BLaER1 treated with 17β-estradiol and CSF1 and Interleukin-3, amounts not matched to agents 10 nM and 100 nM (cell line): ENCODE measurements at regions not wholly inside any gene's neighbourhood (a gene's known extent, or its start where the extent isn't known, plus 50 kb on each side); places are given as distances from the start of the nearest gene placed in this dataset.

Experiments
- H3K27ac ChIP-seq, 11 experiments: shearing (Covaris generic); formaldehyde crosslinking; 2 replicates each; pipeline ENCODE4 v1.8.1; 2022
- H3K27me3 ChIP-seq, 11 experiments: shearing (Covaris generic); formaldehyde crosslinking; 2 replicates each; pipeline ENCODE4 v1.8.1; 2022
- H3K36me3 ChIP-seq, 11 experiments: shearing (Covaris generic); formaldehyde crosslinking; 2 replicates each; pipeline ENCODE4 v1.8.1; 2022
- H3K4me1 ChIP-seq, 10 experiments: shearing (Covaris generic); formaldehyde crosslinking; 2 replicates each; pipeline ENCODE4 v1.8.1; 2022
- H3K4me2 ChIP-seq, 11 experiments: shearing (Covaris generic); formaldehyde crosslinking; 2 replicates each; pipeline ENCODE4 v1.8.1; 2022
- H3K4me3 ChIP-seq, 10 experiments: shearing (Covaris generic); formaldehyde crosslinking; 2 replicates each; pipeline ENCODE4 v1.8.1; 2022
- H3K9ac ChIP-seq, 11 experiments: shearing (Covaris generic); formaldehyde crosslinking; 2 replicates each; pipeline ENCODE4 v1.8.1; 2022
- H3K9me3 ChIP-seq, 11 experiments: shearing (Covaris generic); formaldehyde crosslinking; replicated peaks in 1 of 11; 2 replicates each; pipeline ENCODE4 v1.8.1; 2022
- H4K20me1 ChIP-seq, 11 experiments: shearing (Covaris generic); formaldehyde crosslinking; 2 replicates each; pipeline ENCODE4 v1.8.1; 2022
- Cebpa-rat ChIP-seq, 11 experiments: shearing (Covaris generic); IDR thresholded peaks; 2 replicates each; pipeline ENCODE4 v1.8.1; 2022

DNA sequence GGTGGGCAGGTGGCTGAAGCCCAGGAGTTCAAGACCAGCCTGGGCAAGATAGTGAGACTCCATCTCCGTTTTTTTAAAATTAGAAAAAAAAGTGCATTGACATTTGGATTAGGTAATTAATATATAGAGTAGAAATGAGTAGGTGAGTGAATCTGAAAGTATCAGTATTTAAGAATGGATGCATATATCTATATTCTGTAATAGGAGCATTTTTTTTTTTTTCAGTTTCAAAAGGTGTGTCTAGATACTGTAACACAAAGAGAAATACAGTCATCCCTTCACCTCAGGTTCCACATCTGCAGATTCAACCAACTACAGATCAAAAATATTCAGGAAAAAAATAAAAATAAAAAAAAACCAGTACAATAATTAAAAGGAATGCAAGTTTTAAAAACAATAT lies 50.8 kb downstream of the RBM27 start:
- Histone ChIP-seq H3K36me3 (peaks cover 80 to 93% (median 88%) of the 10 kb centered on the region in 11 experiments), H3K9me3 (no peaks in the 10 kb centered on the region), H3K4me1 (peaks cover 0 to 9% (median 0%) of the 10 kb centered on the region in 10 experiments; a peak in 1 of 20 replicates), H3K9ac (no peak overlapping the region), H3K4me2 (no peak overlapping the region), H3K4me3 (no peak overlapping the region), H3K27me3 (no peaks in the 10 kb centered on the region), H4K20me1 (peaks cover 7 to 45% (median 22%) of the 10 kb centered on the region in 11 experiments; a peak in 16 of 22 replicates), H3K27ac (no peak overlapping the region)
- no peak for TF ChIP-seq Cebpa-rat (IDR thresholded peaks at IDR 0.05)

DNA sequence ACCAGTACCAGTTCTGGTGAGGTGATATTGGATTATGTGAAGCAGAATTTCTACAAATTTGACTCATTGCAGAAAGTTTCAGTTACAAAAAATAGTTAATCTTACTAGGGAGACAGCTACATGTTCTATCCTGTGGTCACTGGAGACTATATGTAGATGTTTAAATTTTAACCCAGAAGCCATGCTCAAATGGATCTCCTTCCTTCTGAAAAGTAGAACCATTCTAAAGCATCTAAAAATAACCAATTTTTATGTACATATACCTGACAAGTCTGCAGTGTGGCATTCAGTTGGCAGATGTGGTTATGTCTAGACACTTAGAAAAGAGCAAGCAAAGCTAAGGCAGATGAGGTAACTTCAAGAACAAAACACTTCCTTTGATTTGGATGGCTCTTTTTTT lies 65.5 kb upstream of the POU4F3 start:
- Histone ChIP-seq H3K4me2 (no peak overlapping the region), H3K27me3 (no peaks in the 10 kb centered on the region), H3K4me1 (no peaks in the 10 kb centered on the region), H4K20me1 (peaks cover 0 to 11% (median 5%) of the 10 kb centered on the region in 11 experiments; a peak in 6 of 22 replicates), H3K9ac (no peak overlapping the region), H3K36me3 (peaks cover 91 to 100% (median 99%) of the 10 kb centered on the region in 11 experiments), H3K27ac (no peak overlapping the region), H3K9me3 (no peaks in the 10 kb centered on the region), H3K4me3 (no peak overlapping the region)
- no peak for TF ChIP-seq Cebpa-rat (IDR thresholded peaks at IDR 0.05)

DNA sequence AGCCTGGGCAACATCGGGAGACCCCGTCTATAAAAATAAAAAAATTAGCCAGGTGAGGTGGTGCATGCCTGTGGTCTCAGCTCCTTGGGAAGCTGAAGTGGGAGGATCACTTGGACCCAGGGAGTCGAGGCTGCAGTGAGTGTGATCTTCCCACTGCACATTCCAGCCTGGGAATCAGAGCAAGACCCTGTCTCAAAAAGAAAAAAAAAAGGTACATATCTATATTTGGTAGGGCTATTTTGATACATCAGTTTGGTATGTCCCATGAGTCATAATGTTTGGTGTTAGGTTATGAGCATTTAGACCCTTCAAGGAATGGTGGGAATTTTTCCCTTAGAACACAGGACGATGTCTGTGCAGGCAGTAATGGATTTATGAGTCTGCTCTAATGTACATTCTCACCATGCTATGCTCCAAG lies 55.3 kb upstream of the POU4F3 start:
- Histone ChIP-seq H4K20me1 (peaks cover 0 to 6% (median 0%) of the 10 kb centered on the region in 11 experiments; a peak in 2 of 22 replicates), H3K36me3 (peaks cover 70 to 96% (median 87%) of the 10 kb centered on the region in 11 experiments), H3K27ac (no peak overlapping the region), H3K4me3 (no peak overlapping the region), H3K4me1 (peaks cover 0 to 4% (median 0%) of the 10 kb centered on the region in 10 experiments; a peak in 1 of 20 replicates), H3K27me3 (no peaks in the 10 kb centered on the region), H3K9ac (no peak overlapping the region), H3K9me3 (no peaks in the 10 kb centered on the region), H3K4me2 (no peak overlapping the region)
- TF ChIP-seq Cebpa-rat (IDR thresholded peaks at IDR 0.05), result no peak

DNA sequence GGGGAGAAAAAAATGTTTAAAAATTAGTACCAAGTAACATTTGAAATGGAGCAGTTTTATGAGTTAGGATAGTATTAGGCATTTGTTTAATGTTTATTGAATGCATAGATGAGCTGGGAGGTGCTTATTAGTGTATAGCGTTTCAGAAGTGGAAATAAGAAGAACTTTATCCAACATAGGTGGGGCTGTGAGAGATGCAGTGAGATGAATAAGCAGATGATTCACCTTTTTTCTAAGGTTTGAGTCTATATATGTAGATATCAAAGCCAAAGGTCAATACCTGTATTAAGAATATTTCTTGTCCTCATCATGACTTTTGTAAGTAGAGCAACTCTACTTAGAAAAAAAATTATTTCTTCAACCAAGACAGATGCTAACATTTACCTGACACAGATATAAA lies 54.6 kb upstream of the POU4F3 start:
- TF ChIP-seq Cebpa-rat (IDR thresholded peaks at IDR 0.05), result no peak
- Histone ChIP-seq H3K9ac (no peak overlapping the region), H3K9me3 (no peaks in the 10 kb centered on the region), H3K27me3 (no peaks in the 10 kb centered on the region), H3K4me2 (no peak overlapping the region), H3K27ac (no peak overlapping the region), H3K36me3 (peaks cover 63 to 93% (median 81%) of the 10 kb centered on the region in 11 experiments), H3K4me1 (peaks cover 0 to 6% (median 0%) of the 10 kb centered on the region in 10 experiments; a peak in 1 of 20 replicates), H4K20me1 (peaks cover 0 to 6% (median 0%) of the 10 kb centered on the region in 11 experiments; a peak in 2 of 22 replicates), H3K4me3 (no peak overlapping the region)
